GM19397 (cell line): ENCODE measurements at regions not wholly inside any gene's neighbourhood (a gene's known extent, or its start where the extent isn't known, plus 50 kb on each side); places are given as distances from the start of the nearest gene placed in this dataset.

Experiments used
- ATAC-seq: cut with Tn5 transposase; IDR thresholded peaks from one replicate; pipeline ENCODE4 v1.9.1; 2021; ENCODE audit warnings: mild to moderate bottlenecking, moderate library complexity; ENCODE audit not compliant: unreplicated experiment

GRCh38 chr2:76584474-76584873 is 873.8 kb upstream of the GCFC2 start:
- ATAC-seq, result no peak

DNA sequence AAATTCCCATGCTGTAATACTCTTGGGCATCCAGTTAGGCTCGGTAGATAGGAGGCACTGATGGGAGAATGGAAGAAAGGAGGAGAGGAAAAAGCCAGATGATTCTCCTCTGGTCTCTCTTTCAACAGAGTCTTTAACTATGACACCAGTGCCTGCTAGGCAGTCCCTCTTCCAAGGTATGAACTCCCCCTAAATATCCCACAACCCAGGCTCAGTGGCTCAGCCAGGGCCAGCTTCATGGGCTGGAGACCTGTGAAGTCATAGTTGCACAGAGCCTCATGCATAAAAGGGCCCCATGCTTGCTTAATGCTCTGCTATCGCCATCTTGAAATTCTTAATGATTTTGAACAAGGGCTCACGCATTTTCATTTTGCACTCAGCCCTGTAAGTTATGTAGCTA is 869.2 kb upstream of the GCFC2 start:
- no peak for ATAC-seq

DNA sequence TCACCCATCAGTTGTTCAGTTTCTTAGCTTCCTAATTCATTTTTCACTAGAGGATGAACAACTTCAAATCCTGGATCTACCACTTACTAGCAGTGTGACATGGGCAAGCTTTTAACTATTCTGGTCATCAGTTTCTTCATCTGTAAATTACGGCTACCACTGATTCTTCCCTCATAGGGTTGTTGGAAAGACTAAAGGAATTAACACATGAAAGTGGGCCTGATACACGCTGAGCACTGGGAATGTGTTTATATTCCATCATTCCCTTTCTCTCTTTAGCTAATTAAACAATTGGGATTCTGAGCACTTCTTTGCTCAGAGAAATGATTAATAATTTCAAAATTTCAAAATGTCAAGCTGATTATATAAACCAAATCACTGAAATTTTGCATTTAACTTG is 862.3 kb upstream of the GCFC2 start:
- ATAC-seq, result no peak

DNA sequence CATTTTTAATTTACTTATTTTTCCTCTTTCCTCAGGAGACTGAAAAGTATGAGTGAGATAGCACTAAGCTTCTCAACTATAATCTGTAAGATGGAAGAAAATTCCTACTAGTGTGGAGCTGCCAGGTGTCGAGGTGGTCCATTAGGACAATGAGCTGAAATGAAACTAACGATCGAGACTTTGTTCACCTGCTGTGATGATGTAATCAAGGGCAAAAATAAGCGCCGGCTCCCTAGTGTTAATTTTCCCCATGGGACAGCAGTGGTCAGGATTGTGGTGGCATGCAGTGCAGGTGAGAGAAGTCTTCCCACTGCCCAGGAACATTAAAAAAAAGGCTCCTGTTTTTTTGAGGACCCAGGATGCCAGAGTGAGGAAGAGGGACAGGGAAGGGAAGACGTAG is 859.1 kb upstream of the GCFC2 start:
- no peak for ATAC-seq

DNA sequence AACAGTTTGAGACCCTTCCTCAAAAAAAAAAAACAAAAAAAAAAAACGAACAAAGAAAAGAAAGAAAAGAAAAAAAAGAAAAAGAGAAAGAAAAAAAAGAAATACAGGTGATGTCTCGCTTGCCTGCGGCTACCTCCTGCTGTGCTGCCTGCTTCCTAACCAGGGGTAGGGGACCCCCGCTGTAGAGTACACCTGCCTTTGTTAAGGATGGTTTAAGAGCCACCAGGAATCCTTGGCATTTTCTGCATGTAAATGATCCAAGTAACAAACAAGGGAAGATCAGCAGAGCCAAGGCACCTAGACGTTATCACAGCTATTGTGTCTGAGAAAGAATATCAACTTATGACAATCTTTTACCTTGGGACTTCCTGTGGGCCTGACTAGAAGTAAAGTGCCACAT is 856.8 kb upstream of the GCFC2 start:
- ATAC-seq, result no peak

DNA sequence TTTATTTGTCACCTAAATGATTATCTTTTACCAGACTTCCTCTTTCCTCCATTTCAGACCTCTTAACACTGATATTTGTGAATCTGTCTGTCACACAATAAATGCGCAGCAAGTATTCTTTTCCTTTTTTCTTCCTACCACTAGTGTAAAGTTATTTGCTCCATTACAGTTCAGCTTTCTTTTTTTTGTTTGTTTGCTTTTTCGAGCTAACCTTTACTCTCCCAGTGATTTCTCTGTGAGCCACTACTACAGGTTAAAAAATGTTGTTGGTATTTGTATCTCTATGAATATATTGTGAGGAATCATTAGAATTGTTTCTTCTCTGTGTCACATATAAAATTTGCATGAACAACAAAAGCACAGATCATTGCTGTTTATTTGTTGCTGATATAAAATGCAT is 854.0 kb upstream of the GCFC2 start:
- ATAC-seq, result no peak

DNA sequence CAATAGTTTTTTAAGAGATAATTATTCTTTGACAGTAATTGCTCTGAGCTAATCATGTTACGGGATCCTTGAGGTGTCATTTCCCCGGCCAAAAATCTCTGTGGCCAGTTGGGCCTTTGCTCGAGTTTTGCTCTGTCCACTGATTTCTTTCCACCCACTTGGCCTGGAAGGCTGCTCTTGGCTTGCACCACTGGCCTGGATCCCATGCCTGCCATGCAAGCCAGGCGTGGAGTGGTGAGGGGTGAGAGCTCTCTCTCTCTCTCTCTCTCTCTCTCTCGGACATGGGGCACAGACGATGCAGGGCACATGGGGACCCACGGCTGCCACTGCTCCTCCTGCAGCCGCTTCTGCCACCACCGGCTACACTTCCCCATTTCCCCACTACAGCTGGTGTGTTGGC is 853.0 kb upstream of the GCFC2 start:
- ATAC-seq, result no peak

DNA sequence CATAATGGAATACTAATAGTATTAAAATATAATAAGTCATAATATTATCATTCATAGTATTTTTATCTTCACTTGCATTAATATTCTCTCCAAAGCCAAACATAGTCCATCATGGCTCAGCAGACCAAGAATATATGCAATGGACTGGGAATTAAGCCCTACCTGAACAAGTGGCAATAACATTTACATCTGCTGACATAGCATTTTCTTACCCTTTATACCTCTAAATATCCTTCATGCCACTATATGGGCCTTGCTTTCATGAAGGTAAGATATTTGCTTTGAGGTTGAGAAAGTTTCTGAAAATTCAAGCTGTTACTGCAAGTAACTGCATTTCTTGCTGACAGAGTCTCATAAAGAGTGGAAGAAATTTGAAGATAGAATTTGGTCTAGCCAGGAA is 847.4 kb upstream of the GCFC2 start:
- ATAC-seq, result no peak

DNA sequence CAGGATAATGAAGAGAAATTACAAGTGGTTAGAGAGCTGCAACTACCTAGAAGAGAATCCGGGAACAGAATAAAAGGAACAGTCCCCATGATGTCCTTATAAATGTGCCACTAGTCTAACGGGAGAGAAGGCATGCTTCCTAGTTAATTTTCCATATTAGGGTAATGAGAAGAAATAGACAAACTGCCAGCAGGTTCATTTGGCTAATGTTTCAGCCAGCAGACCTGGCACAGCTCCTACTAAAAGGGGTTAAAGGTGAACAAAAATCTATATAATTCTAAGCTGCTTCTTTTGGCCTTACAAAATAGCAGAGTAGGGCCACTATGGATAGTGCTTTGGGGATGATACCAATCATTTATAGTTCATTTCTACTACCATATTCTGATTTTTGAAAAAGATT is 845.3 kb upstream of the GCFC2 start:
- ATAC-seq, result no peak

DNA sequence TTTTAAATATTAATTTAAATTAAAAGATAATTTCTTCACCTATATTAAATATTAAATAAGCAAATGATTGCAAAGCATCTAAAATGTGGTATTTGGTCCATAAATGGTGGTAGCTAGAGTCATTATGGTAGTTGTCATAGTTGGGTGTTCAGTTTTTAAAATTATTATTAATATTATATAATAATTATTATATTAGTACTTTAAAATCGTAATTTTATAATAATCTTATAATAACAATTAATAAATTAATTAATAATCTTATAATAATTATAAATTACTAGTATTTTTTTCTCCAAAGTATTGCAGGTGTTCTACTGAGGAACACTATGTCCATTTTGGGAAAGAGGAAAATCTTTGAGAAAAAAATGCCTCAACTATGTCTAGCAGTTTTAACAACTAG is 835.5 kb upstream of the GCFC2 start:
- ATAC-seq, result no peak

GRCh38 chr2:76544901-76545300 is 834.2 kb upstream of the GCFC2 start:
- no peak for ATAC-seq

GRCh38 chr2:76517574-76517909 is 806.8 kb upstream of the GCFC2 start:
- ATAC-seq, result no peak

DNA sequence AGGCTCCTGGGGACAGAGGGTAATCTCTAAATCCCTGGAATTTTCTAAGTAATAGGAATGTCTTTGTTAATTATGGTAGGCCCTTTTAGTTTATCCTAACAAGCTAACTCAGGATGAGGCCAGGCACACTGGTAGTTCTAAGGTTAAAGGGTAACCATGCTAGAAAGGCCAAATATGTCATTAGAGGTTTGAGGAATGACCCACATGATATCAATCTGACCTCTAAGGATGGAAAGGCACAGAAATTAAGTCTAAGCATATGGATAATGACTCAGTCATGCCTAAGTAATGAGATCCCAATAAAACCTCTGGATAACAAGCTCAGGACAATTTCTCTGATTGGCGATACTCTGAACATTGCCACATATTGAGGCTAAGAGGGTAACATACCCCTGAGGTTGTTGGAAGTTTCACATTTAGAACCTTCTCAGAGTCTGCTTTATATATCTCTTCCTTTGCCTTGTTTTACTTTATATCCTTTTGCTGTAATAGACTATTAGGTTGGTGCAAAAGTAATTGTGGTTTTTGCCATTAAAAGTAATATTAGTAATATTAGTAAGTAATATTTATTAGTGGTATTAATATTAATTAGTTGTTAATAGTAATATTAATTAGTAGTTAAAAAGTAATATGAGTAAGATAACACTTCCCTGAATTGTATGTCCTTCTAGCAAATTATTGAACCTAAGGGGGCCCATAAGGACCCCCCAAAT is 806.3 kb upstream of the GCFC2 start:
- no peak for ATAC-seq

DNA sequence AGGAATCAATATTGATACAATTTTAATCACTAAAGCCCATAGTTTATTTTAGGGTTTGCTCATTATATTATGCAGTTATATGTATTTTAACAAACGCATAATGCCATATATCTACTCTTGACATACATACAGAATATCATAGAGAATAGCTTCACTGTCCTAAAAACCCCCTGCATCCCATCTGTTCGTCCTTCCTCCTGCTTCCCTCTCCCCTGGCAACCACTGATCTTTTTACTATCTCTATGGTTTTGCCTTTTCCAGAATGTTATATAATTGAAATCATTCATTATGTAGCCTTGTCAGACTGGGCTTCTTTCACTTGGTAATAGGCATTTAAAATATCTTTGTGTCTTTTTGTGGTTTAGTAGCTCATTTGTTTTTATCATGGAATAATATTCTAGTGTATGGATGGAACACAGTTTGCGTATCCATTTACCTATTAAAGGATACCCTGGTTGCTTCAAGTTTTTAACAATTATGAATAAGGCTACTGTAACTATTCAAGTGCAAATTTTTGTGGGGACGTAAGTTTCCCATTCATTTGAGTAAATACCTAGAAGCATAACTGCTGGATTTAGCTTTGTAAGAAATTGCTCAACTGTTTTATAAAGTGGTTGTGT is 801.6 kb upstream of the GCFC2 start:
- ATAC-seq, result no peak

- no peak for ATAC-seq
Measured at GRCh38 chr2:76506538-76506937, 795.8 kb upstream of the GCFC2 start.

DNA sequence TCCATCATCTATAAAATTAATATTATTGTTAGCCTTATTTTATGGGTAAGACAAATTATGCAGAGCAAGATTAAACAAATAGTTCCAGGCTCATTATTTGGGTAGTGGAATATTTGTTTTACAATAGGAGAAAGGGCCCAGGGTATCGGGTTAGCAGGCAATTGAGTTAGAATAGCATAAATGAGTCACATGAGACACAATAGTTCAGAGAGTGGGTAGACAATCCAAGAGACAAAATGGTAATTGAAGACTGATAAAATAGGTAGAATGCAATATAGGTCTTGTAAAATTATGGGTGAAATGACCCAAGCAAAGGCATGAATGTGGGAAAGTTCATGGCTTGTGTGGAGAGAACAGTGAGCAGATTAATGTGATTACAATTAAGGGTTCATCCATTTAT is 790.9 kb upstream of the GCFC2 start:
- no peak for ATAC-seq

- no peak for ATAC-seq
Measured at GRCh38 chr2:76498360-76498759, 787.6 kb upstream of the GCFC2 start.

GRCh38 chr2:76491503-76491902 is 780.8 kb upstream of the GCFC2 start:
- no peak for ATAC-seq

GRCh38 chr2:76478266-76479035 is 767.7 kb upstream of the GCFC2 start:
- no peak for ATAC-seq

- ATAC-seq, result no peak
Measured at GRCh38 chr2:76472946-76473345, 762.2 kb upstream of the GCFC2 start.

GRCh38 chr2:76469066-76469465 is 758.4 kb upstream of the GCFC2 start:
- no peak for ATAC-seq

- ATAC-seq, result no peak
Measured at GRCh38 chr2:76467326-76467725, 756.6 kb upstream of the GCFC2 start.
